ENCODE measurements at regions not wholly inside any gene's neighbourhood (a gene's known extent, or its start where the extent isn't known, plus 50 kb on each side); places are given as distances from the start of the nearest gene placed in this dataset.
A peak's percentile ranks its signal among the peaks of the same experiment; 100 is the strongest.

- no peak for TF ChIP-seq PTRF (tag; IDR thresholded peaks at IDR 0.05)
- no peak for TF ChIP-seq ELF4 (CRISPR knock-in tag; IDR thresholded peaks at IDR 0.05)
- no peak for TF ChIP-seq ATF3 (IDR thresholded peaks at IDR 0.05)
- no peak for TF ChIP-seq ATF3 (CRISPR knock-in tag; conservative IDR thresholded peaks at IDR 0.05)
- no peak for TF ChIP-seq HDAC1 (IDR thresholded peaks at IDR 0.05)
- TF ChIP-seq TAF9B (IDR thresholded peaks at IDR 0.05; ENCODE audit: partially characterized antibody), result no peak
- no peak for TF ChIP-seq ZNF695 (CRISPR knock-in tag; IDR thresholded peaks at IDR 0.05)
- TF ChIP-seq ZNF282 (CRISPR knock-in tag; IDR thresholded peaks at IDR 0.05), result no peak
- TF ChIP-seq TAL1 (IDR thresholded peaks at IDR 0.05), result peak; percentile 45
- TF ChIP-seq XRCC3 (IDR thresholded peaks at IDR 0.05), result no peak
- no peak for TF ChIP-seq SP2 (IDR thresholded peaks at IDR 0.05; ENCODE audit: extremely low read depth, low read depth, low read length, poor library complexity, severe bottlenecking)
- TF ChIP-seq MLX (CRISPR knock-in tag; conservative IDR thresholded peaks at IDR 0.05), result no peak
- no peak for TF ChIP-seq ZMIZ1 (IDR thresholded peaks at IDR 0.05; ENCODE audit: low read depth in 2 of 2, low read length in 2 of 2)
- no peak for TF ChIP-seq ZBTB5 (IDR thresholded peaks at IDR 0.05)
- no peak for TF ChIP-seq SMAD1 (IDR thresholded peaks at IDR 0.05; ENCODE audit: low read depth, low read length, partially characterized antibody)
- TF ChIP-seq ZNF699 (CRISPR knock-in tag; IDR thresholded peaks at IDR 0.05; ENCODE audit: insufficient replicate concordance), result no peak
- TF ChIP-seq RAD51 (IDR thresholded peaks at IDR 0.05; ENCODE audit: borderline replicate concordance, low read depth), result no peak
- peak; percentile 50 for TF ChIP-seq ARID1B (IDR thresholded peaks at IDR 0.05)
- TF ChIP-seq MBD2 (IDR thresholded peaks at IDR 0.05; ENCODE audit: borderline replicate concordance, low read depth), result no peak
- TF ChIP-seq ZNF76 (CRISPR knock-in tag; IDR thresholded peaks at IDR 0.05; ENCODE audit: borderline replicate concordance), result no peak
- TF ChIP-seq CTBP1 (IDR thresholded peaks at IDR 0.05; ENCODE audit: borderline replicate concordance), result no peak
- TF ChIP-seq NUFIP1 (IDR thresholded peaks at IDR 0.05; ENCODE audit: partially characterized antibody), result no peak
- no peak for TF ChIP-seq E2F5 (CRISPR knock-in tag; IDR thresholded peaks at IDR 0.05)
- TF ChIP-seq PHB2 (IDR thresholded peaks at IDR 0.05; ENCODE audit: low read depth), result no peak
Measured at GRCh38 chrX:107304141-107304540, 97.7 kb downstream of the DNAAF6 start (continued).

All from K562 (cell line).